ENCODE measurements at regions not wholly inside any gene's neighbourhood (a gene's known extent, or its start where the extent isn't known, plus 50 kb on each side); places are given as distances from the start of the nearest gene placed in this dataset.

- DNase-seq: no peak
Measured at GRCh38 chr12:76216585-76217472, 131.4 kb downstream of the BBS10 start.

- DNase-seq: no peak
Measured at GRCh38 chr12:76208129-76208528, 123.6 kb upstream of the NAP1L1 start.

GRCh38 chr12:76206677-76207072 is 122.2 kb upstream of the NAP1L1 start:
- no peak for DNase-seq

- DNase-seq: no peak
Measured at GRCh38 chr12:76206039-76206676, 121.7 kb upstream of the NAP1L1 start.

GRCh38 chr12:76202621-76203020 is 118.1 kb upstream of the NAP1L1 start:
- no peak for DNase-seq

GRCh38 chr12:76201758-76202157 is 117.3 kb upstream of the NAP1L1 start:
- DNase-seq: no peak

- DNase-seq: no peak
Measured at GRCh38 chr12:76201316-76201715, 116.8 kb upstream of the NAP1L1 start.

- DNase-seq: no peak
Measured at GRCh38 chr12:76199808-76200207, 115.3 kb upstream of the NAP1L1 start.

GRCh38 chr12:76198839-76199238 is 114.4 kb upstream of the NAP1L1 start:
- no peak for DNase-seq

- no peak for DNase-seq
Measured at GRCh38 chr12:76197283-76197682, 112.8 kb upstream of the NAP1L1 start.

- DNase-seq: no peak
Measured at GRCh38 chr12:76195920-76196319, 111.4 kb upstream of the NAP1L1 start.

GRCh38 chr12:76194724-76195123 is 110.2 kb upstream of the NAP1L1 start:
- no peak for DNase-seq

- no peak for DNase-seq
Measured at GRCh38 chr12:76193961-76194360, 109.5 kb upstream of the NAP1L1 start.

- DNase-seq: no peak
Measured at GRCh38 chr12:76192416-76192815, 107.9 kb upstream of the NAP1L1 start.

- no peak for DNase-seq
Measured at GRCh38 chr12:76190299-76190698, 105.8 kb upstream of the NAP1L1 start.

GRCh38 chr12:76189851-76190250 is 105.4 kb upstream of the NAP1L1 start:
- no peak for DNase-seq

GRCh38 chr12:76187177-76187576 is 102.7 kb upstream of the NAP1L1 start:
- no peak for DNase-seq

GRCh38 chr12:76186131-76186906 is 101.8 kb upstream of the NAP1L1 start:
- peak; percentile 20 for DNase-seq

GRCh38 chr12:76183459-76184186 is 99.1 kb upstream of the NAP1L1 start:
- DNase-seq: no peak

GRCh38 chr12:76180401-76181277 is 96.2 kb upstream of the NAP1L1 start:
- no peak for DNase-seq

GRCh38 chr12:76178452-76178851 is 94.0 kb upstream of the NAP1L1 start:
- DNase-seq: no peak

GRCh38 chr12:76177821-76178220 is 93.3 kb upstream of the NAP1L1 start:
- DNase-seq: no peak

All from hematopoietic multipotent progenitor cell treated with erythropoietin and hydrocortisone succinate and interleukin-3 and kit ligand, for 4 days (in vitro differentiated cells).